ENCODE measurements at regions not wholly inside any gene's neighbourhood (a gene's known extent, or its start where the extent isn't known, plus 50 kb on each side); places are given as distances from the start of the nearest gene placed in this dataset.
A peak's percentile ranks its signal among the peaks of the same experiment; 100 is the strongest.

GRCh38 chr5:57780306-57780960, 297.8 kb upstream of the ACTBL2 start:
- Histone ChIP-seq H3K4me3 (no peak overlapping the region), H3K4me1 (ENCODE audit: insufficient read depth) (peaks cover 39% of the 10 kb centered on the region), H3K27ac (no peak overlapping the region), H3K9me3 (ENCODE audit: low read depth) (no peaks in the 10 kb centered on the region), H2AFZ (no peak overlapping the region), H3K27me3 (no peaks in the 10 kb centered on the region), H3K9me2 (replicated peaks; ENCODE audit: insufficient read depth) (no peaks in the 10 kb centered on the region), H4K20me1 (ENCODE audit: insufficient read depth, poor library complexity, severe bottlenecking) (no peaks in the 10 kb centered on the region), H3K79me2 (no peaks in the 10 kb centered on the region), H3K4me2 (no peak overlapping the region), H3K36me3 (replicated peaks; ENCODE audit: insufficient read depth, low read depth) (no peaks in the 10 kb centered on the region)
- no peak for DNase-seq (ENCODE audit: low spot score)
- TF ChIP-seq EZH2phosphoT487 (IDR thresholded peaks at IDR 0.05; ENCODE audit: low read depth, severe bottlenecking, unreplicated experiment): no peak
- TF ChIP-seq EZH2 (IDR thresholded peaks at IDR 0.05; ENCODE audit: borderline replicate concordance): no peak
- TF ChIP-seq CTCF (IDR thresholded peaks at IDR 0.05; ENCODE audit: poor library complexity): no peak
- WGBS (ENCODE audit: low lambda C conversion rate, missing lambda C conversion rate): 79% methylated on average over 12 of the region's 12 CpGs

- H3K79me2 ChIP-seq: no peaks in the 10 kb centered on the region
- H3K9me3 ChIP-seq (ENCODE audit: low read depth): no peaks in the 10 kb centered on the region
- peak overlapping the region; percentile 59 for H3K27ac ChIP-seq
- TF ChIP-seq CTCF (IDR thresholded peaks at IDR 0.05; ENCODE audit: poor library complexity): peak; percentile 84
- TF ChIP-seq EZH2phosphoT487 (IDR thresholded peaks at IDR 0.05; ENCODE audit: low read depth, severe bottlenecking, unreplicated experiment): no peak
- 52% methylated on average over 3 of the region's 3 CpGs for WGBS (ENCODE audit: low lambda C conversion rate, missing lambda C conversion rate)
- no peaks in the 10 kb centered on the region for H4K20me1 ChIP-seq (ENCODE audit: insufficient read depth, poor library complexity, severe bottlenecking)
- H3K9me2 ChIP-seq (replicated peaks; ENCODE audit: insufficient read depth): no peaks in the 10 kb centered on the region
- no peaks in the 10 kb centered on the region for H3K27me3 ChIP-seq
- H2AFZ ChIP-seq: no peak overlapping the region
- no peak overlapping the region for H3K4me2 ChIP-seq
- H3K4me1 ChIP-seq (ENCODE audit: insufficient read depth): peaks cover 39% of the 10 kb centered on the region
- no peak overlapping the region for H3K4me3 ChIP-seq
- DNase-seq (ENCODE audit: low spot score): peak; percentile 73
- no peaks in the 10 kb centered on the region for H3K36me3 ChIP-seq (replicated peaks; ENCODE audit: insufficient read depth, low read depth)
These were observed 297.0 kb upstream of the ACTBL2 start for GRCh38 chr5:57779383-57780223.

GRCh38 chr5:57778501-57779091, 296.0 kb upstream of the ACTBL2 start:
- no peak for DNase-seq (ENCODE audit: low spot score)
- peaks cover 39% of the 10 kb centered on the region for H3K4me1 ChIP-seq (ENCODE audit: insufficient read depth)
- H3K36me3 ChIP-seq (replicated peaks; ENCODE audit: insufficient read depth, low read depth): no peaks in the 10 kb centered on the region
- no peaks in the 10 kb centered on the region for H4K20me1 ChIP-seq (ENCODE audit: insufficient read depth, poor library complexity, severe bottlenecking)
- no peaks in the 10 kb centered on the region for H3K27me3 ChIP-seq
- no peak for TF ChIP-seq CTCF (IDR thresholded peaks at IDR 0.05; ENCODE audit: poor library complexity)
- no peak overlapping the region for H2AFZ ChIP-seq
- no peaks in the 10 kb centered on the region for H3K79me2 ChIP-seq
- no peak overlapping the region for H3K4me2 ChIP-seq
- no peaks in the 10 kb centered on the region for H3K9me2 ChIP-seq (replicated peaks; ENCODE audit: insufficient read depth)
- H3K9me3 ChIP-seq (ENCODE audit: low read depth): no peaks in the 10 kb centered on the region
- no peak overlapping the region for H3K4me3 ChIP-seq
- 52% methylated on average over 1 of the region's 1 CpG for WGBS (ENCODE audit: low lambda C conversion rate, missing lambda C conversion rate)
- peak overlapping the region; percentile 59 for H3K27ac ChIP-seq

Measured in hepatocyte (in vitro differentiated cells).